GM12878 (cell line): ENCODE measurements at regions not wholly inside any gene's neighbourhood (a gene's known extent, or its start where the extent isn't known, plus 50 kb on each side); places are given as distances from the start of the nearest gene placed in this dataset.

ENCODE experiments used
- ATAC-seq: fragments of 200-7000 bp; cut with Tn5 transposase; 3 replicates; pipeline ENCODE4 v1.9.1; 2020; ENCODE audit warnings: mild to moderate bottlenecking, moderate library complexity
- BruUV-seq: library from RNA; stranded (reverse); fragments of 400-500 nt; replicated peaks from 2 replicates; lab custom pipeline; 2021; lab: Mats Ljungman, UMichigan
- CTCF ChIA-PET: fragments of 300-600 bp; sonication (Branson Sonifier 250); formaldehyde crosslinking; extraction: SDS; loops from one replicate; lab custom pipeline; 2021; ENCODE audit warnings: inconsistent platforms; lab: Yijun Ruan, JAX
- POLR2A ChIA-PET: fragments of 350-600 bp; formaldehyde crosslinking; extraction: SDS; loops from one replicate; lab custom pipeline; 2021; ENCODE audit warnings: inconsistent platforms; lab: Charles Lee
- RAD21 ChIA-PET: fragments of 300-600 bp; sonication (Branson Sonifier 250); formaldehyde crosslinking; loops from one replicate; lab custom pipeline; 2023; ENCODE audit warnings: antibody characterized with exemption; ENCODE audit not compliant: unreplicated experiment; lab: Charles Lee
- SMC1A ChIA-PET: fragments of 300-600 bp; sonication (Branson Sonifier 250); formaldehyde crosslinking; loops from one replicate; lab custom pipeline; 2023; ENCODE audit not compliant: unreplicated experiment, uncharacterized antibody; lab: Charles Lee
- DNase-seq: peaks from one replicate; pipeline ENCODE4 v3.0.0-alpha.2; 2011; ENCODE audit warnings: low read depth, low spot score
- FAIRE-seq: peaks from 3 replicates; lab custom pipeline; 2011; peaks lifted over from hg19 to GRCh38; lab: Jason Lieb, UNC
- H2AFZ ChIP-seq: 2 replicates; pipeline ENCODE4 v1.6.0; 2011; ENCODE audit warnings: low read depth, low read length, control low read depth; ENCODE audit not compliant: control insufficient read depth
- H3K27ac ChIP-seq: 2 replicates; pipeline ENCODE4 v1.5.1; 2011; ENCODE audit warnings: control low read depth; ENCODE audit not compliant: control insufficient read depth, insufficient read depth
- H3K27me3 ChIP-seq, 2 experiments: replicated peaks in 1 of 2; 2 replicates each; pipeline versions ENCODE4 v1.6.0 to v1.6.1; 2011; ENCODE audit warnings: low read length in 1 of 2; ENCODE audit not compliant: control insufficient read depth in 2 of 2, insufficient read depth in 2 of 2
- H3K36me3 ChIP-seq, 2 experiments: 2 replicates each; pipeline ENCODE4 v1.5.1; 2011; ENCODE audit warnings: low read length in 1 of 2; ENCODE audit not compliant: control insufficient read depth in 2 of 2, insufficient read depth in 2 of 2
- H3K4me1 ChIP-seq: 2 replicates; pipeline ENCODE4 v1.6.1; 2011; ENCODE audit warnings: mild to moderate bottlenecking, low read length, moderate library complexity, mixed read lengths; ENCODE audit not compliant: control insufficient read depth, insufficient read depth
- H3K4me2 ChIP-seq: 2 replicates; pipeline ENCODE4 v1.6.0; 2011; ENCODE audit warnings: control low read depth; ENCODE audit not compliant: control insufficient read depth, insufficient read depth
- H3K4me3 ChIP-seq: fragments of 200-600 bp; sonication (generic); 2 replicates; pipeline ENCODE4 v1.5.1; 2016
- H3K79me2 ChIP-seq: 2 replicates; pipeline ENCODE4 v1.6.0; 2011; ENCODE audit warnings: low read length; ENCODE audit not compliant: control insufficient read depth, insufficient read depth
- H3K9ac ChIP-seq: 2 replicates; pipeline ENCODE4 v1.8.0; 2011; ENCODE audit warnings: low read length, control low read depth, mixed read lengths; ENCODE audit not compliant: control insufficient read depth, insufficient read depth
- H3K9me3 ChIP-seq: replicated peaks from 3 replicates; pipeline ENCODE4 v1.5.1; 2011; ENCODE audit warnings: mild to moderate bottlenecking, low read length; ENCODE audit not compliant: control insufficient read depth, insufficient read depth
- H4K20me1 ChIP-seq: 2 replicates; pipeline ENCODE4 v1.6.0; 2011; ENCODE audit not compliant: control insufficient read depth, insufficient read depth
- CBFB ChIP-seq: IDR thresholded peaks from 2 replicates; pipeline ENCODE4 v1.6.1; 2016; ENCODE audit warnings: antibody characterized with exemption, low read depth
- JUNB ChIP-seq: IDR thresholded peaks from 2 replicates; pipeline ENCODE4 v1.6.1; 2016; ENCODE audit warnings: antibody characterized with exemption, mild to moderate bottlenecking
- KLF5 ChIP-seq: fragments of 450-650 bp; IDR thresholded peaks from 2 replicates; pipeline ENCODE4 v1.6.1; 2014; ENCODE audit warnings: mild to moderate bottlenecking; ENCODE audit not compliant: partially characterized antibody
- MYB ChIP-seq: fragments of 150-350 bp; IDR thresholded peaks from 2 replicates; pipeline ENCODE4 v1.6.1; 2014; ENCODE audit warnings: mild to moderate bottlenecking, low read depth, low read length, borderline replicate concordance
- NFIC ChIP-seq: IDR thresholded peaks from 2 replicates; pipeline ENCODE4 v1.6.1; 2012; ENCODE audit warnings: low read depth, mild to moderate bottlenecking, inconsistent platforms, low read length, moderate library complexity
- RCOR1 ChIP-seq: conservative IDR thresholded peaks from 2 replicates; pipeline ENCODE4 v1.6.1; 2012; ENCODE audit warnings: low read depth, low read length, improper control_type of control experiment
- SREBF2 ChIP-seq: IDR thresholded peaks from 2 replicates; pipeline ENCODE4 v1.6.1; 2012; ENCODE audit warnings: mild to moderate bottlenecking, low read length
- ZNF274 ChIP-seq: IDR thresholded peaks from one replicate; pipeline ENCODE4 v1.8.0; 2011; ENCODE audit not compliant: insufficient read length, insufficient read depth
- WGBS: methylation state at CpG from one replicate; pipeline ENCODE4 v1.1.6; 2016; ENCODE audit warnings: low lambda C conversion rate; ENCODE audit not compliant: insufficient replicate concordance, insufficient coverage; ENCODE audit errors: missing lambda C conversion rate; 5-methylcytosine and 5-hydroxymethylcytosine counted together
- in situ Hi-C: fragments of 300-500 bp; cut with MboI; formaldehyde crosslinking; loops from 9 replicates; pipeline ENCODE4 v1.14.3; 2018; ENCODE audit warnings: mixed read lengths
- intact Hi-C: fragments of 100-400 bp; cut with micrococcal nuclease; formaldehyde crosslinking; loops from one replicate; pipeline ENCODE4 v1.14.2; 2022; ENCODE audit not compliant: unreplicated experiment
- TF ChIP-seq, protein P1 (sequence below): IDR thresholded peaks from 2 replicates; pipeline ENCODE4 v1.6.1; 2012; ENCODE audit warnings: low read depth, low read length, improper control_type of control experiment
- TF ChIP-seq, protein P2 (sequence below): IDR thresholded peaks from 2 replicates; pipeline ENCODE4 v1.6.1; 2011; ENCODE audit warnings: low read depth, mild to moderate bottlenecking, low read length, moderate library complexity, borderline replicate concordance; ENCODE audit errors: extremely low read depth
- TF ChIP-seq, protein P3 (sequence below), 3 experiments: IDR thresholded peaks in 2 of 3; conservative IDR thresholded peaks in 1 of 3; 2 replicates each; pipeline ENCODE4 v1.5.1; 2011; ENCODE audit warnings: low read depth in 3 of 3, low read length in 3 of 3, mild to moderate bottlenecking in 3 of 3, control low read depth in 2 of 3, moderate library complexity in 2 of 3, inconsistent platforms in 1 of 3, mixed read lengths in 1 of 3; ENCODE audit not compliant: control insufficient read depth in 2 of 3, insufficient read depth in 1 of 3; ENCODE audit errors: extremely low read depth in 1 of 3
- TF ChIP-seq, protein P4 (sequence below): fragments of 450-650 bp; conservative IDR thresholded peaks from 2 replicates; pipeline ENCODE4 v1.6.1; 2017; ENCODE audit warnings: mild to moderate bottlenecking, moderate library complexity

DNA sequence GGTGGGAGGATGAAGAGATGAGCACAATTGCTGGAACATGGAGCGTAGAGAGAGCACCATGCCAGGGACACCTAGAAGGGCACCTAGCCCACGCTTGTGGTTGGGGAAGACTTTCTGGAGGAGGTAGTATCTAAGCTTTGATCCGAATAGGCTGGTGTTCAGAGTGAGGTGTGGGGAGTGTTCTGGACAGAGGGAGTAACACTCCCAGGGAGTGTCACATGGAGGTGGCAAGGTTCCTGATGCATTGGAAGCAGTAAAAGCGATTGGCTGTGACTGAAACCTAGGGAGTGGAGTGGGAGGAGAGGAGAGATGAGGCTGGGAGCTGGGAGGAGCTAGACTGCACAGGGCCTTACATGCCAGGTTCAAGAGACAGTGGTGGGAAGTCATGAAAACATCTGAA is 188.0 kb upstream of the NCAM1 start:
- Histone ChIP-seq H3K9ac (no peak overlapping the region), H4K20me1 (no peaks in the 10 kb centered on the region), H3K27me3 (peaks cover 0 to 2% of the 10 kb centered on the region in 2 experiments; a peak in 1 of 4 replicates), H3K9me3 (no peaks in the 10 kb centered on the region), H3K4me3 (no peak overlapping the region), H3K4me2 (no peak overlapping the region), H3K36me3 (no peaks in the 10 kb centered on the region), H3K27ac (no peak overlapping the region), H3K79me2 (no peaks in the 10 kb centered on the region)
- ChIA-PET POLR2A (no interaction called here), SMC1A (no interaction called here)
- intact Hi-C loops, result no loop called here
- DNase-seq, result no peak
- no peak for FAIRE-seq
- WGBS, result 5% methylated on average over 4 of the region's 4 CpGs
- BruUV-seq, result no TSS peak
- TF ChIP-seq, protein P1, sequence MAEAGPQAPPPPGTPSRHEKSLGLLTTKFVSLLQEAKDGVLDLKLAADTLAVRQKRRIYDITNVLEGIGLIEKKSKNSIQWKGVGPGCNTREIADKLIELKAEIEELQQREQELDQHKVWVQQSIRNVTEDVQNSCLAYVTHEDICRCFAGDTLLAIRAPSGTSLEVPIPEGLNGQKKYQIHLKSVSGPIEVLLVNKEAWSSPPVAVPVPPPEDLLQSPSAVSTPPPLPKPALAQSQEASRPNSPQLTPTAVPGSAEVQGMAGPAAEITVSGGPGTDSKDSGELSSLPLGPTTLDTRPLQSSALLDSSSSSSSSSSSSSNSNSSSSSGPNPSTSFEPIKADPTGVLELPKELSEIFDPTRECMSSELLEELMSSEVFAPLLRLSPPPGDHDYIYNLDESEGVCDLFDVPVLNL, result no peak
- TF ChIP-seq, protein P2, sequence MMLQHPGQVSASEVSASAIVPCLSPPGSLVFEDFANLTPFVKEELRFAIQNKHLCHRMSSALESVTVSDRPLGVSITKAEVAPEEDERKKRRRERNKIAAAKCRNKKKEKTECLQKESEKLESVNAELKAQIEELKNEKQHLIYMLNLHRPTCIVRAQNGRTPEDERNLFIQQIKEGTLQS, result no peak
- TF ChIP-seq CBFB, result no peak
- TF ChIP-seq JUNB, result no peak
- TF ChIP-seq RCOR1, result no peak
- no peak for TF ChIP-seq KLF5
- no peak for TF ChIP-seq SREBF2
- no peak for TF ChIP-seq NFIC
- TF ChIP-seq MYB, result no peak
- TF ChIP-seq, protein P3, sequence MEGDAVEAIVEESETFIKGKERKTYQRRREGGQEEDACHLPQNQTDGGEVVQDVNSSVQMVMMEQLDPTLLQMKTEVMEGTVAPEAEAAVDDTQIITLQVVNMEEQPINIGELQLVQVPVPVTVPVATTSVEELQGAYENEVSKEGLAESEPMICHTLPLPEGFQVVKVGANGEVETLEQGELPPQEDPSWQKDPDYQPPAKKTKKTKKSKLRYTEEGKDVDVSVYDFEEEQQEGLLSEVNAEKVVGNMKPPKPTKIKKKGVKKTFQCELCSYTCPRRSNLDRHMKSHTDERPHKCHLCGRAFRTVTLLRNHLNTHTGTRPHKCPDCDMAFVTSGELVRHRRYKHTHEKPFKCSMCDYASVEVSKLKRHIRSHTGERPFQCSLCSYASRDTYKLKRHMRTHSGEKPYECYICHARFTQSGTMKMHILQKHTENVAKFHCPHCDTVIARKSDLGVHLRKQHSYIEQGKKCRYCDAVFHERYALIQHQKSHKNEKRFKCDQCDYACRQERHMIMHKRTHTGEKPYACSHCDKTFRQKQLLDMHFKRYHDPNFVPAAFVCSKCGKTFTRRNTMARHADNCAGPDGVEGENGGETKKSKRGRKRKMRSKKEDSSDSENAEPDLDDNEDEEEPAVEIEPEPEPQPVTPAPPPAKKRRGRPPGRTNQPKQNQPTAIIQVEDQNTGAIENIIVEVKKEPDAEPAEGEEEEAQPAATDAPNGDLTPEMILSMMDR (IDR thresholded peaks at IDR 0.05 in 2 of 3, conservative IDR thresholded peaks at IDR 0.05 in 1 of 3; ENCODE audit: control insufficient read depth in 2 of 3, extremely low read depth in 1 of 3, insufficient read depth in 1 of 3, low read depth in 3 of 3, low read length in 3 of 3), result no peak
- TF ChIP-seq, protein P4, sequence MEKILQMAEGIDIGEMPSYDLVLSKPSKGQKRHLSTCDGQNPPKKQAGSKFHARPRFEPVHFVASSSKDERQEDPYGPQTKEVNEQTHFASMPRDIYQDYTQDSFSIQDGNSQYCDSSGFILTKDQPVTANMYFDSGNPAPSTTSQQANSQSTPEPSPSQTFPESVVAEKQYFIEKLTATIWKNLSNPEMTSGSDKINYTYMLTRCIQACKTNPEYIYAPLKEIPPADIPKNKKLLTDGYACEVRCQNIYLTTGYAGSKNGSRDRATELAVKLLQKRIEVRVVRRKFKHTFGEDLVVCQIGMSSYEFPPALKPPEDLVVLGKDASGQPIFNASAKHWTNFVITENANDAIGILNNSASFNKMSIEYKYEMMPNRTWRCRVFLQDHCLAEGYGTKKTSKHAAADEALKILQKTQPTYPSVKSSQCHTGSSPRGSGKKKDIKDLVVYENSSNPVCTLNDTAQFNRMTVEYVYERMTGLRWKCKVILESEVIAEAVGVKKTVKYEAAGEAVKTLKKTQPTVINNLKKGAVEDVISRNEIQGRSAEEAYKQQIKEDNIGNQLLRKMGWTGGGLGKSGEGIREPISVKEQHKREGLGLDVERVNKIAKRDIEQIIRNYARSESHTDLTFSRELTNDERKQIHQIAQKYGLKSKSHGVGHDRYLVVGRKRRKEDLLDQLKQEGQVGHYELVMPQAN, result no peak
- TF ChIP-seq ZNF274, result no peak
- TF ChIP-seq, all 136 proteins: peak for 0
- Histone ChIP-seq H2AFZ (no peak overlapping the region), H3K4me1 (no peaks in the 10 kb centered on the region)
- in situ Hi-C loops, result no loop called here
- no peak for ATAC-seq
- ChIA-PET RAD21 (no interaction called here), CTCF (no interaction called here)
